RWPE2 (cell line): ENCODE measurements at regions not wholly inside any gene's neighbourhood (a gene's known extent, or its start where the extent isn't known, plus 50 kb on each side); places are given as distances from the start of the nearest gene placed in this dataset.

Experiments
- ATAC-seq: fragments of 200-7000 bp; cut with Tn5 transposase; 3 replicates; pipeline ENCODE4 v1.9.1; 2021; ENCODE audit warnings: low read depth
- DNase-seq: peaks from one replicate; pipeline ENCODE4 v3.0.0-alpha.2; 2020; ENCODE audit warnings: low spot score
- H3K27ac ChIP-seq: fragments of 450-650 bp; 2 replicates; pipeline ENCODE4 v1.5.1; 2017; ENCODE audit warnings: mild to moderate bottlenecking; ENCODE audit not compliant: poor library complexity, severe bottlenecking
- H3K27me3 ChIP-seq: fragments of 250-450 bp; sonication (Bioruptor Pico); 2 replicates; pipeline ENCODE4 v1.5.1; 2021; ENCODE audit warnings: mild to moderate bottlenecking, moderate library complexity; ENCODE audit not compliant: insufficient read depth, poor library complexity, severe bottlenecking
- H3K36me3 ChIP-seq: fragments of 250-450 bp; sonication (Bioruptor Pico); 2 replicates; pipeline ENCODE4 v1.5.1; 2020; ENCODE audit warnings: low read depth, mild to moderate bottlenecking, moderate library complexity
- H3K4me1 ChIP-seq: fragments of 250-450 bp; sonication (Bioruptor Pico); 2 replicates; pipeline ENCODE4 v1.5.1; 2021; ENCODE audit warnings: mild to moderate bottlenecking, moderate library complexity; ENCODE audit not compliant: insufficient read depth, poor library complexity, severe bottlenecking
- H3K4me3 ChIP-seq: fragments of 250-450 bp; sonication (Bioruptor Pico); 2 replicates; pipeline ENCODE4 v1.5.1; 2021; ENCODE audit warnings: mild to moderate bottlenecking, moderate library complexity; ENCODE audit not compliant: severe bottlenecking
- H3K9me3 ChIP-seq: fragments of 250-450 bp; sonication (Bioruptor Pico); 2 replicates; pipeline ENCODE4 v1.5.1; 2021; ENCODE audit warnings: mild to moderate bottlenecking, moderate library complexity; ENCODE audit not compliant: severe bottlenecking
- TF ChIP-seq, protein P1 (sequence below): fragments of 450-650 bp; IDR thresholded peaks from one replicate; pipeline ENCODE4 v1.5.1; 2017; ENCODE audit warnings: mild to moderate bottlenecking, moderate library complexity; ENCODE audit not compliant: poor library complexity, severe bottlenecking

DNA sequence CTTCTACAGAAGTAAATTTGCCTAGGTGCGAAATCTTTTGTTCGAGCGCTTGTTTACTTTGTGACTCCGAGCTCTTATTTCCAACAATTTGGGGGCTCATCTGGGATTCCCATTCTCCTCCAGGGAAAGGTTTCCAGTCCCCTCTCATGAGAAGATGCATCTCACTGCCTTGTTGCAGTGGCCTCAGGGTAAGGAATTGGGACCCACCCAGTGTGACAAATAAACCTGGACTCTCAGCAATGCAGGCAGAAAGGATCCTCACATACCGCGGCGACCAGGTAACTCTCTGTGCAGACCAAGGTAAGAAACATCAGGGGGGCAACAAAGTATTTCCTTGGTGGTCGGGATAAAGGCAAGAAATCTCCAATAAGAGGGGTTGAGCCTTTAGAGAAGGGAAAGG is 1169.3 kb downstream of the DSC3 start:
- ATAC-seq (no peak), DNase-seq (no peak)
- H3K27me3 ChIP-seq = no peaks in the 10 kb centered on the region

DNA sequence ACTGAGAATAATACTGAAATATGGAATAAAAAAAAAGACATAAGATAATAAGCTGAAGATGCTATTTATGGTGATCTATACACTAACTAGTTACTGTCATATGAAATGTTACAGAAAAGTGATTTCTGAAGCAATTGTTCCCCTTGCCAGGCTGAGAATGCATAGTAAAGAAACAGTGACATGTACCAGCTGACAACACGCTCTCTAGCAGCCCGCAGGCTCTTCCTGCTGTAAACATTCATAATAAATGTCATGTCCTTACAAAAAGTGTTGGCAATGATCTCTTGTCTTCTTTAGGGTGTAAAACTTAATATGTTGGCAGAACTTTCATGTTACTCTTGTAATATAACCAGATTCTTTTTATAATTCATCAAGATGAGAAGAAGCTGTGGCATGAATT is 1171.3 kb downstream of the DSC3 start:
- Histone ChIP-seq H3K4me3 (no peak overlapping the region), H3K36me3 (no peaks in the 10 kb centered on the region), H3K27ac (no peak overlapping the region), H3K27me3 (no peaks in the 10 kb centered on the region), H3K4me1 (no peaks in the 10 kb centered on the region), H3K9me3 (no peaks in the 10 kb centered on the region)
- ATAC-seq (no peak), DNase-seq (no peak)
- TF ChIP-seq, protein P1, sequence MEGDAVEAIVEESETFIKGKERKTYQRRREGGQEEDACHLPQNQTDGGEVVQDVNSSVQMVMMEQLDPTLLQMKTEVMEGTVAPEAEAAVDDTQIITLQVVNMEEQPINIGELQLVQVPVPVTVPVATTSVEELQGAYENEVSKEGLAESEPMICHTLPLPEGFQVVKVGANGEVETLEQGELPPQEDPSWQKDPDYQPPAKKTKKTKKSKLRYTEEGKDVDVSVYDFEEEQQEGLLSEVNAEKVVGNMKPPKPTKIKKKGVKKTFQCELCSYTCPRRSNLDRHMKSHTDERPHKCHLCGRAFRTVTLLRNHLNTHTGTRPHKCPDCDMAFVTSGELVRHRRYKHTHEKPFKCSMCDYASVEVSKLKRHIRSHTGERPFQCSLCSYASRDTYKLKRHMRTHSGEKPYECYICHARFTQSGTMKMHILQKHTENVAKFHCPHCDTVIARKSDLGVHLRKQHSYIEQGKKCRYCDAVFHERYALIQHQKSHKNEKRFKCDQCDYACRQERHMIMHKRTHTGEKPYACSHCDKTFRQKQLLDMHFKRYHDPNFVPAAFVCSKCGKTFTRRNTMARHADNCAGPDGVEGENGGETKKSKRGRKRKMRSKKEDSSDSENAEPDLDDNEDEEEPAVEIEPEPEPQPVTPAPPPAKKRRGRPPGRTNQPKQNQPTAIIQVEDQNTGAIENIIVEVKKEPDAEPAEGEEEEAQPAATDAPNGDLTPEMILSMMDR = no peak

More for the DNA sequence above, 1169.3 kb downstream of the DSC3 start:
- Histone ChIP-seq H3K9me3 (no peaks in the 10 kb centered on the region), H3K27ac (no peak overlapping the region), H3K36me3 (no peaks in the 10 kb centered on the region), H3K4me3 (no peak overlapping the region), H3K4me1 (no peaks in the 10 kb centered on the region)
- TF ChIP-seq, protein P1 = no peak

DNA sequence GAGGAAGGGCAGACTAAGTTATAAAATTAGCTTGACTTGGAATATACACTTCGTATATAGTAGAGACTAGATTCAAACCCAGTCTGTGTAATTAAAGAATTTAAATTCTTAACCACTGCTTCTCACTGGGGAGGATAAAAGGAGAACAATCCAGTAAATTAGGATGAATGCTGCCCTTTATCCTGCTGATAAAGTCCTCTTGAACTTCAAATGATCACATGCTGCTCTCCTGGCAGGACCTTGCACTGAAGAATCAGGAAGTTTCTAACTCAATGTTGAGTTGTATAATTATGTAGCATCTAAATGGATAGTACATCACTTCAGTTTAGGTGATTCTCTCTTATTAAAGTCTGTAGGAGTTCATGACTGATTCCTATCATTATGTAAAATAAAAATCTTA is 1179.7 kb downstream of the DSC3 start:
- no peak overlapping the region for H3K27ac ChIP-seq
- no peak overlapping the region for H3K4me3 ChIP-seq
- H3K9me3 ChIP-seq = no peaks in the 10 kb centered on the region
- TF ChIP-seq, protein P1 = no peak
- DNase-seq (no peak), ATAC-seq (no peak)
- no peaks in the 10 kb centered on the region for H3K27me3 ChIP-seq
- no peaks in the 10 kb centered on the region for H3K4me1 ChIP-seq
- no peaks in the 10 kb centered on the region for H3K36me3 ChIP-seq

DNA sequence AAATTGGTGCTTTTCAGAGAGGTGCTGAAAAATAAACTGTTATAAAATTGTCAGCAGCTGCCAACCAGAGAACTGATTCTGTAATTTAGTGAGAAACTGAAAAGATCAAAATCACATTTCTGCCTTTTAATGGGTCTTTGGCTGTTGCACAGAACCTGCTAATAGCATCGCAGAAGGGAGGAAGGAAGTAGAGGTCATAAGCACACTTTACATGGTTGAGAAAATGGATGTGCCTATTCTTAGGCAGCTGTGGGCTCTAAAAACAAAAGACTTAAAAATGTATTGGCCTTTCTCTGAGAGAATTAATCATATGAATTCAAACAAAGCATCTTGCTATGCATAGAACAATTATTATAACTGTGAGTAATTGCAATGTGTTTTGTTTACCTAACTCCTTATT is 1186.9 kb downstream of the DSC3 start:
- H3K27ac ChIP-seq = no peak overlapping the region
- TF ChIP-seq, protein P1 = no peak
- H3K36me3 ChIP-seq = no peaks in the 10 kb centered on the region
- H3K9me3 ChIP-seq = no peaks in the 10 kb centered on the region
- no peaks in the 10 kb centered on the region for H3K27me3 ChIP-seq
- no peak for DNase-seq
- H3K4me3 ChIP-seq = no peak overlapping the region
- H3K4me1 ChIP-seq = peaks cover 4% of the 10 kb centered on the region
- ATAC-seq = no peak

DNA sequence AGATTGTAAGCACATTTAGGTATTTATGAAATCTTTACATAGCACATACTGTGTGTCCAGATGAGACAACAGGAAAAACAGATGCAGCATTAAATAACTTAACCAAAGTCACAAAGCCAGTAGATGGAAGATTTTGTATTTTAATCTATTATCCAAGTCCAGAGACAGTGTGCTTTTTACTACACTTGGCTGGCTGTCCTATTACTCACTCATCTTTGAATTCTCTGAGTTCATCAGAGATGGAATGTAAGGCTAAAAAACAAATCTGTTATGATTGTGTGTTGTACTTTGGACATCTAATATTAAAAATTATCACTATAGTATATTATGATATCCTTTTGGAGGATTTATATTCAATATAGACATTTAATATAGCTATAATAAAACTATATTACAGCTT is 1189.4 kb downstream of the DSC3 start:
- ATAC-seq = no peak
- DNase-seq = no peak

More for the DNA sequence above, 1189.4 kb downstream of the DSC3 start:
- H3K27me3 ChIP-seq = no peaks in the 10 kb centered on the region
- TF ChIP-seq, protein P1 = no peak
- no peaks in the 10 kb centered on the region for H3K9me3 ChIP-seq
- peaks cover 4% of the 10 kb centered on the region for H3K4me1 ChIP-seq
- H3K4me3 ChIP-seq = no peak overlapping the region
- no peaks in the 10 kb centered on the region for H3K36me3 ChIP-seq
- H3K27ac ChIP-seq = no peak overlapping the region
